G401 (cell line): ENCODE measurements at regions not wholly inside any gene's neighbourhood (a gene's known extent, or its start where the extent isn't known, plus 50 kb on each side); places are given as distances from the start of the nearest gene placed in this dataset.
"Not testable (repeated sequence)": the region's sequence is repeated elsewhere in the genome, so short reads cannot be mapped to it uniquely, and the experiment has no call there.

ENCODE experiments used
- DNase-seq: peaks from one replicate; pipeline ENCODE4 v3.0.0-alpha.2; 2015; ENCODE audit warnings: low spot score
- in situ Hi-C: cut with HindIII; loops from 2 replicates; pipeline ENCODE4 v1.10.0; 2016; ENCODE audit warnings: low sequenced_read_pairs, mixed read lengths

DNA sequence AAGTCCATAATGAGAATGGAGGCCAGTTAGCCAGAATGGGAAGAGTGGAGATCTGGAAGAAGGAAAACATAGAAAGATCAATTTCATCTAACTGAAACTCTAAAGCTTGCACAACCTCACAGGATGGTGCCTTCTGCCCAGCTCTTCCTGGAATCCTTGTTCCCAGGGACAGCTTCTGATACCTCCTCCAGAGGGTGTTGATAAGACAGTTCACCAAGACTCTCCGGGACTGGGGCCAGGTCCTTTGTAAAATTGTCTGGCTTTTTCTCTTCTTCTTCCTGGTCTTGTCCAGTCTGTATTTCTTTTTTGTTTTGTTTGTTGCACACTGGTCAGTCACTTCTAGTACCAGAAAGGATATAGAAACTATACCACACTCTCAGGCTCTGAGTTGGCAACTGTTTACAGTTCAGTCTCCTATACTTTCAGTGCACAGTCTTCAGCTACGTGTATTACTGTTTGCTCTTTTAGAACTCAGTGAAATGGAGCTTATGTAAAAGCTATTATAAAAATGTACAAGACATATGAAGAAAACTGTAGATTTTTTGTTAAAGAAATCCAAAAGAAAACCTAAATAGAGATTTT is 142.8 kb upstream of the RPL34 start:
- in situ Hi-C loops, result no loop called here

DNA sequence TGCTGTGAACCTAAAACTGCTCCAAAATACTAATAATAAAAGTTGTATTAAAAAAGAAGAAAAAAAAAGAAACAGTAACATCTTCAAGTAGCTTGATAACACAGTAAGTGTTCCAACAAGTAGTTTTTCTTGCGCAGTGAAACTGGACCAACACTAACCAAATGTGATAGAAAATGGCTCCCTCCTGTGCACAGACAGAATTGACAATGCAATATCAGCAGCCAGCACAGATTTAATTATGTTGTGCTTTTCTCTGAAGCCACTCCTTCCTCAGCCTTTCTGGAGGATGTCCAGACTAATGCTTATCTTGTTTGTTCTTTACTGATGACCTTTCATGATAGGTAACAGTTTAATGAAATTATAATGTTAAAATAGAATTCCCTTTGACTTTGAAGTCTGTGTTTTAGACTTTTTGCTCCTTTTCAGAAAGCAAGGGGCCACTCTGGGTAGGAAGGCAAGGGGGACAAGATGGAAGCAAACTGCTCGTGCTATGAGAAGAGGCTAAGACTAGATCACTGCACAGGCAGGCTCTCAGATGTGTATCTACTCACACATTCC is 147.1 kb upstream of the RPL34 start:
- DNase-seq, result no peak
- in situ Hi-C loops, result no loop called here

More for the DNA sequence above, 142.8 kb upstream of the RPL34 start:
- no peak for DNase-seq

DNA sequence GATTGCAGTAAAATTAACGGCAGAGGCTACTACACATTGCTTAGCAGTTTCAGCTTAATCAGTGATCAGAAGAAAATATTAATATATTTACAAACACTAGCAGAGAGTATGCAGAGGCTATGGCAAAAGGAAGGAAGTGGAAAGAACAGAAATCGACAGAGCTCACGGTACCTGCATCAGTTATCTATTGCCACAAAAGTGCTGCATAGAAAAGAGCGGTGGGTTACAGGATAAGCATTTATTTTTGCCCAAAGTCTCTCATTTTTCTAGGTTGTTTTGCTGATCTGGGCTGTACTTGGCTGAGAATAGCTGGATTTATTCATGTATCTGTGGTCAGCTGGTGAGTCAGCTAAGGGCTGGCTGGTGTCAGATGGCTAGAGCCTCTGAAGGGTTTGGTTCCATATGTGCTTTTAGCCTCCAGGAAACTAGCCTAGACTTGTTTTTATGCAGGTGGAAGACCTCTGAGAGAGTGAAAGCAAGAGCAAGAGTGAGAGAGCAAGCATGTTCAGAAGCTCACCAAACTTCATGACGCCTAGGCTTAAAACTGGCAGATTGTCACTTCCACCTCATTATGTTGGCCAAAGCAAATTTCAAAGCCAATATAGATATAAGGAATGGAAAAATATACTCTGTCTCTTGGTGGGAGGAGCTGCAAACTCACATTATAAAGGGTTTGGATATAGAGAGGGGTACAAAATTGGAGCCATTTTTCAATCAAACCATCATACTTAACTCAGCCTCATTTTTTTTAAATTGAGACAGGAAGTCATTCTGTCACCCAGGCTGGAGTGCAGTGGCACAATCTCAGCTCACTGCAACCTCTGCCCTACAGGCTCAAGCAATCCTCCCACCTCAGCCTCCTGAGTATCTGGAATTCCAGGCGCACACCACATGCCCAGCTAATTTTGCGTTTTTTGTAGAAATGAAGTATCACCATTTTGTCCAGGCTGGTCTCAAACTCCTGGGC is 153.2 kb upstream of the RPL34 start:
- in situ Hi-C loops, result no loop called here
- no peak for DNase-seq

DNA sequence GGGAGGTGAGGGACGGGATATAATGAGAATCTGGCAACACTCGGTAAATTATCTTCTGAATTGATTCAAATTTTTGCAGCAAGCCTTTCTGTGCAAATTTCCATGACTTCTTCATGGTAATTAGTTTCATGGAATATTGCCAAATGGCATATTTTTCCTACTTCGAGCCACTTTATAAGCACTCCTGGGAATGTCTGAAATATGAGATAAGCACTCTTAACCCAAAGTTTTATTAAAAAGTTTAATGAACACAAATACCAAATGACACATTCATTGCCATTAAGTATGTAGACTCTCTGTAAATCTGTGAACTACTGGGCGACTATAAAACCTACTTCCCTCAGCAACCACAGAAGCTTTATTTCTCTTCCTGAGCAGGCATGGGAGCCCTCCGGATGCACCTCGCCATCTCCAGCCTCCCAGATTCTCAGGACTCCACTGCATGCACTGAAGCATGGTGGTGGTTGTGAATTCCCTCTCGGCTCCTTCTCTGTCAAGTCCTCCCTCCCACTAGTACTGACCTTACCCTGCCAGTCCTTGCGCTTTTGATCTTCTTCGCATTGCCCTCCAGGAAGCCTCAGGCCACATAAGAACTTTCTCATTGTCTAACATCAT is 154.4 kb upstream of the RPL34 start:
- no peak for DNase-seq
- in situ Hi-C loops, result no loop called here

DNA sequence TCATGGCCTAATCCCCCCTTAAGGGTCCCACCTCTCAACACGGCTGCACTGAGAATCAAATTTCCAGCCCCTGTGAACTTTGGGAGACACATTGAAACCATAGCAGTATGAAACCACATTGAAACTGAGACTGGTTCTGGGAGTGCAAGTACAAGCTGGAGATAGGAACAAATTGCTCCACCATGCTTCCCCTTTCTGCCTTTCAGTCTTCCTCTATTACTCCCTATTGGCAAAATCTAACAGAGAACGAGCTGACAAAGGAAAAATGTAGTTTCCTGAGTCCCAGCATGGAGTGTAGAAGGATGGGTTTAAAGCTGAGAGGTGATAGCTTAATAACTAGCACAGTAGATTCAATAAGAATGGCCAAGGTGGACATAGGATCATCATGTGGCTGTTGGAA is 161.7 kb upstream of the RPL34 start:
- no peak for DNase-seq
- in situ Hi-C loops, result no loop called here

DNA sequence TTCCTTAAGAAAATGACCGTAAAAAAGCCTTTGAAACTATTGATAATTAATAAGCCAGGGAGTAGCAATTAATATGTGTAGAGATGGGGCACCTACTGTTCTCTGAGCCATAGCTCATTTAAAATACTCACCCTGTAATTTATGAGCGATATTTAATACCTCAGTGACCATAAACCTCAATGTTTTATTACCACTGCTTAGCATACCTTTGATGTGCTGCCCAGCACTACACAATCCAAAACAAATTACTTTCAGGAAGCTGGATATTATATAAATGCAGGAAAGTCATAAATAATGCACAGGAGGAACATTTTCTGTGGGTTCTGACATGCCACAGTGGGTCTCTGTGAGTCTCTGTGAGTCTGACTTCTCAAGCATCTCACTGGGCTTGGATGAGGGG is 166.1 kb upstream of the RPL34 start:
- no peak for DNase-seq
- in situ Hi-C loops, result no loop called here

DNA sequence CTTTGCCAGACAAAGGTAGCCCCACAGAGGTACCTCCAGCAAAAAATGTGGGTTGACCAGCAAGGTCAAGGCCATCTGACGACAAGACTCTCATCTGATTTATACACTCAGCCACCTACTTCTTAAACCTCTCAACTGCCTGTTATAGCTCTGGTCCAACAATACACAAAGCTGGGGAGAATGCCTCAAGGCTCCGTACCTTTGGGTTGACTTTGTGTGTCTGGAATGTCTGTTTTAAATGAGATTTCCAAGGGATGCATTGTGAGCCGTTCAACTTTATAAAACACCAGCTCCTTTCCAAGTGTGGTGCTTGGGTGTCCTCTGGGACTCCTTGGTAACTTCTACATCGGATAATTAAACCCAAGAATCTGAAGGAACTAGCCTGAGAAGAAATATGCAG is 167.0 kb upstream of the RPL34 start:
- in situ Hi-C loops, result no loop called here
- DNase-seq, result no peak

DNA sequence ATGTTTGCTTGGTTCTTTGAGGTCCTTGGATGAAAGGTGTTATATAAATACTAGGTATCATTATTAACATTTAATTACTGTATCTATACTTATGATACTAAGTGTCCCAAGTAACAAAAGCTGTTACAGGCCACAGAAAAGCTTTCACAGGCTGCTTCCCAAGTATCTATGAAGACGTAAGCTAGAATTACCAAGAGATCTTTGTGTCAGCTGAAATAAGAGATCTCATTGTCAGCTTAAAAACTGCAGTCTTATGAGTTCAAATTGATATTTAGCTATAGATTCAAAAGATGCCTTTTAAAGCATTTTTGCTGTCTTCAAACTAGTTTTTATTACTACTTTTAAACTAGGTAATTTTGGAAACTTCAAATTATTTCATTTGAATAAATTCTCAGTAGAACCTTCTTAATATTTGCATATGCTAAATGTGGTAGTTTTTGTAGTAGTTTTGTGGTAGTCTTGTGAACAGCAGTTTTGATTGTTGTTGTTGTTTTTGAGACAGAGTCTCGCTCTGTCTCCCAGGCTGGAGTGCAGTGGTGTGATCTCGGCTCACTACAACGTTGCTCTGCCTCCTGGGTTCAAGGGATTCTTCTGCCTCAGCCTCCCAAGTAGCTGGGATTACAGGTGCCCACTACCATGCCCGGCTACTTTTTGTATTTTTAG is 170.0 kb upstream of the RPL34 start:
- no peak for DNase-seq
- in situ Hi-C loops, result no loop called here

DNA sequence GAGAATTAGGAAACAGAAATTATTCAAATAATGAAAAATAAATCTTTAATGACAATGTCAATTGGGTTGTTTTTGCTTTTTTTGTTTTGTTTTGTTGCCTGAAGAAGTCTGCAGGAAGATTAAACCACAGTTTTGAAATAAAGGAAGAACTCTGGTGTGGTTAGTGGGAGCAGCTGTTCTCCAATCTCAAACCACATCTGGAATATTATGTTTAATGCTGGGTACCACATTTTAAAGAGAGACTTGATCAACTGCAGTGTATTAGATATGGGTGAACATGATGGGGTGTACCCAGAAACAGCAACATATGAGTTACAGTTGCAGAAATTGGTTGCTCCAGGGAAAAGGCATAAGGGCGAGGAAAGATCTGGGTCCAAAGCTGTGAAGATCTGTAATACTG is 171.2 kb upstream of the RPL34 start:
- no peak for DNase-seq
- in situ Hi-C loops, result no loop called here

DNA sequence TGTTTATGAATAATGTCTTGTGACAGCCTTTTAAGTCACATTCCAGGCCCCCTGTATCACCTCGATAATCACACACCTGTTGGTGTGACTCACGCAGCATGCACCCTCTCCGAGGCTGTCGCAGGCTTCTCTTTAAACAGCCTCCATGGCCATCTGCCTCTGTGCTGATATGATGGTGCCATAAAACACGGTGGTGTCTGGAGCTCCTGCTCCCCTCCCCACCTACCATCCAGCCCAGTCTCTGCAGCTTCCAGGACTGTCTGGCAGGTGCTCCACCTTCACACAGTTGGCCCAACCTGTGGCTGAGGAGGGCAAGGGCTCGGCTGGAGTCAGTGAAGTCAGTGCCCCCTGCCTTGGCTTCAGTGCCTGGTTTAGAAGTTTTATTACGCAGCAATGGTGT is 173.8 kb upstream of the RPL34 start:
- no peak for DNase-seq
- in situ Hi-C loops, result no loop called here

DNA sequence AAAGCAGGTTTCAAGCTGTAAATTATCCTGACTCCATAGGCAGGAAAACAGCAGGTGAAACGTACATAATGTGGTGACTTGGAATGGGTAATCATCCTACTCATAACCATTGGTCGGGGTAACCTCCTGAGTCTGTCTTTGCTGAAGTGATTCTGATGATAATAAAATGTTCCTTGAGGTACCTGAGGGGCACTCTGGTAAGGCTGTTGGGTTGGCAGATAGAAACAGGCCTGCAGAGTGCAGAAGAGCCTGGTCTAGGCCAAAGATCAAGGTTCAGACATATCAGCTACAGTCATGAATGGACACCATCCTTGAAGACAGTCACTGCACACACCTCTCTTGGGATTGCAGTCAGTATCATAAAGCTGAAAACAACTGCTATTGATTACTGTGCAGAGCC is 174.7 kb upstream of the RPL34 start:
- in situ Hi-C loops, result no loop called here
- no peak for DNase-seq

DNA sequence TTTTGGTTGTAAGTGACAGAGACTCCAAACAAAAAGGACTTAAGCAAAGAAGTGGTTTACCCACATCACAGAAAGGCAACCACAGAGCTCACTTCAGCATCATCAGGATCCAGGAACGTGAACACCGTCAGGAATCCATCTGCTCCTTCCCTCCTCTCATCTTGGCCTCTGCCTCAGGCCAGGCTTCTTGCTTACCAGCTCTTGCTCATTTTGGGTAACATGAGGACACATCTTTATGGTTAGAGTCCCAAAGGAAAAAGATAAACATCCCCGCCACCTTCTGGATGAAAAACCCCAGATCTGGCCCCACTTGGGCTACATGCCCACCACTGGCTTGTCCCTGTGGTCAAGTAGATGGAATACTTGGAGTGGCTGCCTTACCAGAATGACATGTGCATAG is 176.8 kb upstream of the RPL34 start:
- in situ Hi-C loops, result no loop called here

DNA sequence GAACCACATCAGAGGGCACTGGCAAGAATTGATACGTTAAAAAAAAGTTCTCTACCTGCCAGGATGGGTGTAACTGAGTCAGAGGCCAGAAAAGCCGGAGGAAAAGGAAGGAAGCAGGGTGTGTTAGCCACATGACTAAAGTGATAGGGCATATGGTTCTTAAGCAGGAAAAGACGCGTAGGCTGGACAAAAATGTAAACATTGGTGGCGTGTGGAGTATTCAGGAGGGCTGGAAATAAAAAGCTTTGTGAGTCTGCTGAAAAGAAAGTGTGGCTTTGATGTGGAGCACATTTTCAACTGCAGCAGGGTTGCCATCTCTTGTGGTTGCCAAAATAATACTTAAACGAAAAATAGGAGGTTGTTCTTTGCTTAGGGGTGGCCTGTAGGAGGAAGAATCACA is 186.5 kb upstream of the RPL34 start:
- DNase-seq, result no peak
- in situ Hi-C loops, result no loop called here

More for the DNA sequence above, 176.8 kb upstream of the RPL34 start:
- no peak for DNase-seq

DNA sequence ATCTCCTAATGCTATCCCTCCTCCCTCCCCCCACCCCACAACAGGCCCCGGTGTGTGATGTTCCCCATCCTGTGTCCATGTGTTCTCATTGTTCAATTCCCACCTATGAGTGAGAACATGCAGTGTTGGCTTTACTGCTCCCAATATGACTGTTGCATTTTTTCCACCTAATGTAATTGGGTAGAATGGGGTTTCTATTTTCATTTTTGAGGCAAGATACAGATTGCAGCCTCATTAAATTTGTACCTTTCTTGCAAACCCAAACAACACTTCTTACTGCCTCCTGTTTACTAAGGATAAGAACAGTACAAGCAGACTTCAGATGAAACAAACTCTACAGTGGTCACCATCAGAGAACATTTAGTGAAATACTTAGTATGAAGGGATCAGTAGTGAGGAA is 187.0 kb upstream of the RPL34 start:
- in situ Hi-C loops, DNase-seq: not testable (repeated sequence)

DNA sequence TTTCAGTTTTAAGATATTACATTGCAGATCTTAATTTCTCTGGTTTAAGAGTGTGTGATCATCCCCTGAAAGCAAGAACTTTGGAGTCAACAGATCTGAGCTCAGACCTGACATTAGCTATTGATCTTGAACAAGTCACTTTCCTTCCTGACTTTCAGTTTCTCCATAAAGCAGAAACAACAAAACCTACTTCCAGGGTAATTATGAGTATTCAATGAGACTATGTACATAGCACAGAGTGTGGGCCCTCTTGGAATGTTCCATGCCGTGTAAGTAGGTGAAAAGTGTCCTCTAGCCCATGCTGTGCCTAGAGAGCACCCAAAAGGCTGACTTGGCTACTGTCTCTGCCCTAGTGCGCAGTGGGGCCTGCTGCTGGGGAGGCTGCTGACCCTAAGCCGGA is 188.0 kb upstream of the RPL34 start:
- in situ Hi-C loops, result no loop called here
- DNase-seq, result no peak

DNA sequence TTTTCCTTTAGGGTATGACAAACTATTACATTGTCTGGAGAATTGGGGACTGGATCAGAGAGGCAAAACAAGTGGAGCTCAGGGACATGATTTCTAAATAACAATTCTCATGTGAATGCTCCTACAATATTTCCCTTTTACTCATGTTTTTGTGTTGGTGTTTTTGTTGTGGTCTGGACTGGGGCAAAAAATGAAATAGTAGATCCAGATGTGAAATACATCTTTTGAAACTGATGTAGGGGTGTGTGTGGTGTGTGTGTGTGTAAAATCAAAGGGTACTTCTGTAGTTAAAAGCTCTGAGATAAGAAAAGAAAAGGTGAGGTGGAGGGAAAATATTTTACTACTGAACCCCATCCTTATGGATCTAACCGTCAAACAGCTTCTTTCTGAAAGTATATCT is 188.4 kb upstream of the RPL34 start:
- DNase-seq, result no peak
- in situ Hi-C loops, result no loop called here

DNA sequence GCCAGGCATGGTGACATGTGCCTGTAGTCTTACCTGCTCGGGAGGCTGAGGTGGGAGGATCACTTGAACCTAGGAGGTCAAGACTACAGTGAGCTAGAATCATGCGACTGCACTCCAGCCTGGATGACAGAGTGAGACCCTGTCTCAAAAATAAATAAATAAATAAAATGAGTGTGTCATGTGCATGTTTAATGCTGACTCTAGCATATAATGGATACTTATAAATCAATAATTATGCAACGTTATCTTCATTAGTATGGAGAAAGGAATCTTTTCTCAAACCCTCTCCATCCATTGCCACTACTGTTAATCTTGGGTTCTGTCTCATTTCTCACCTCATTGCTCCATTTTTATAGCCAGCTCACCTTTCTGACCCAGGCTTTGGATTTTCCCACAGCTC is 189.5 kb upstream of the RPL34 start:
- in situ Hi-C loops, result no loop called here
- no peak for DNase-seq

DNA sequence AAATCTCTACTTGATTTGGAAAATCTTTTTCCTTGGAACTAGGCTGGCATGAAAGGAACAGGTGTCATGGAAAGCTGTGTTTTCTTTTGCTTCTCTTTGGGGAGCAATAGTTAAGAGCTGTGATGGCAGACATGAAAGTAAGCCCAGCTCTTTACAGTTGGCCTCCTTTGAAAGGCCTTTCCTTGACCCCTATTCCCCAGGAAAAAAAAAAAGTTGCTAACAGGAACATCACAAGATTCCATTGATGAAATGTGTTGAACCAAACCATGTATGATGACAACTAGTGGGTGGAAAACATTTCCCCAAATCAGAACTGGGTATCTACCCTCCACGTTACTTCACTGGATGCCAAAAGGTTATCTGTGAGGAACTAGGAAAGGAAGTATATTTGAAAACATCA is 190.7 kb upstream of the RPL34 start:
- no peak for DNase-seq
- in situ Hi-C loops, result no loop called here

DNA sequence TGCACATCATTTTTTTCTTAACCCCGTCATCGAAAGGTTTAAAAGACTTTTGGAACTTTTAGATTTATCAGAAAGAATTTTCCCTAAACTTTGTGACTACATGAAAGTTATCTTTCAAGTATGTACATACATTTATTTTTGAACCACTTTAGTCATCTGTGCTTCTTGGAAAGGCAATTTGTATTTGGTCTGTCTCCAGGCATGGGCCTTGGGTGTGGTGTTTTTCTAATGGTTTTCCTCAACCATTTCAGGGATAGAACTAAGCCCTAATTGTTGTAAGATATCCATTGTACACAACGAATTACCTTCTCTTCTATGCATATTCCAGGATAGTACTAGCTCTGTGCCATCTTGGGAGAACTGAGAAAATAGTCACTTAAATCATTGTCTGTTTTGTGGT is 191.5 kb upstream of the RPL34 start:
- no peak for DNase-seq
- in situ Hi-C loops, result no loop called here
